PC-3 (cell line): ENCODE measurements at regions not wholly inside any gene's neighbourhood (a gene's known extent, or its start where the extent isn't known, plus 50 kb on each side); places are given as distances from the start of the nearest gene placed in this dataset.

ENCODE experiments used
- EZH2 ChIP-seq: fragments of 300-600 bp; sonication (generic); IDR thresholded peaks from one replicate; pipeline ENCODE4 v1.6.1; 2017; ENCODE audit warnings: antibody characterized with exemption, mild to moderate bottlenecking, low read length; ENCODE audit not compliant: unreplicated experiment
- EZH2phosphoT487 ChIP-seq: fragments of 300-600 bp; sonication (generic); IDR thresholded peaks from 2 replicates; pipeline ENCODE4 v1.6.1; 2018; ENCODE audit warnings: mild to moderate bottlenecking, antibody characterized with exemption, low read length, borderline replicate concordance
- TF ChIP-seq, protein P1 (sequence below): fragments of 300-600 bp; sonication (generic); conservative IDR thresholded peaks from 2 replicates; pipeline ENCODE4 v1.5.1; 2017; ENCODE audit warnings: antibody characterized with exemption, low read depth, mild to moderate bottlenecking, low read length

- TF ChIP-seq, protein P1, sequence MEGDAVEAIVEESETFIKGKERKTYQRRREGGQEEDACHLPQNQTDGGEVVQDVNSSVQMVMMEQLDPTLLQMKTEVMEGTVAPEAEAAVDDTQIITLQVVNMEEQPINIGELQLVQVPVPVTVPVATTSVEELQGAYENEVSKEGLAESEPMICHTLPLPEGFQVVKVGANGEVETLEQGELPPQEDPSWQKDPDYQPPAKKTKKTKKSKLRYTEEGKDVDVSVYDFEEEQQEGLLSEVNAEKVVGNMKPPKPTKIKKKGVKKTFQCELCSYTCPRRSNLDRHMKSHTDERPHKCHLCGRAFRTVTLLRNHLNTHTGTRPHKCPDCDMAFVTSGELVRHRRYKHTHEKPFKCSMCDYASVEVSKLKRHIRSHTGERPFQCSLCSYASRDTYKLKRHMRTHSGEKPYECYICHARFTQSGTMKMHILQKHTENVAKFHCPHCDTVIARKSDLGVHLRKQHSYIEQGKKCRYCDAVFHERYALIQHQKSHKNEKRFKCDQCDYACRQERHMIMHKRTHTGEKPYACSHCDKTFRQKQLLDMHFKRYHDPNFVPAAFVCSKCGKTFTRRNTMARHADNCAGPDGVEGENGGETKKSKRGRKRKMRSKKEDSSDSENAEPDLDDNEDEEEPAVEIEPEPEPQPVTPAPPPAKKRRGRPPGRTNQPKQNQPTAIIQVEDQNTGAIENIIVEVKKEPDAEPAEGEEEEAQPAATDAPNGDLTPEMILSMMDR = no peak
- TF ChIP-seq EZH2 (no peak), EZH2phosphoT487 (no peak)
Measured at GRCh38 chr6:100276311-100277057, 188.2 kb downstream of the SIM1 start.
